ENCODE measurements at regions not wholly inside any gene's neighbourhood (a gene's known extent, or its start where the extent isn't known, plus 50 kb on each side); places are given as distances from the start of the nearest gene placed in this dataset.

DNA sequence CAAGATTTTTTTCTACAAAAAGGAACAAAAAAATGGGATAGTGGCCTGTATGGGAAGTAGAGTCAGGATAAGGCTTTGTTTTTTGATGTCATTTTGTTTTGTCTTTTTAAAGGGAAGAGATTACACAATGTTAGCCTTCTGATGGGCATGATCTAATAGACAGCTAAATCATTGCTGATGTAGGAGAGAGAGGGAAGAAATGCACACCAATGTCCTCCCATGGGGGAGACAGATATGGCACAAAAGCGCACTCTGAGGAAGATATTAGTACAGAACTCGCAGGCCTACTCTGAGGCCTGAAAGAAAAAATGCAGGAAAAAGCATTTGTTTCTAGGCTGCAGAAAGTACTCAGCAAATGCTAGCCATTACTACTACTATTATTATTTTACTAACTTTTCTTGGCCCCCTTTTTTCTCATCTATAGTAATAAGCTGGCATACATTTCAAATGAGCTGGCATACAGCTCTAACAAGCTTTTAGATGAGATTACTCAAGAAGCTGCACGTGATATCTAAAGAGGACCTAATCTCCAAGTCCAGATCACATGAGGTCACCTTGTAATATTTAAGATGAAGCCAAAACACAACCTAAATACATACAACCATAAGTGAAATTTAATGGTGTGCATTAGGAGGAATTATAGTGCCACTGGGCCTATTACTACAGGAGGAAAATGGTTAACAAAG, 269.4 kb upstream of the TANK start:
- H3K4me3 ChIP-seq (ENCODE audit: low read depth in 1 of 2, low read length in 2 of 2): no peak overlapping the region
- no peaks in the 10 kb centered on the region for H3K36me3 ChIP-seq (ENCODE audit: control insufficient read depth in 2 of 2, insufficient read depth in 2 of 2, low read length in 1 of 2)
- 80 to 86% methylated on average over 3 of the region's 3 CpGs for WGBS, 2 donors

DNA sequence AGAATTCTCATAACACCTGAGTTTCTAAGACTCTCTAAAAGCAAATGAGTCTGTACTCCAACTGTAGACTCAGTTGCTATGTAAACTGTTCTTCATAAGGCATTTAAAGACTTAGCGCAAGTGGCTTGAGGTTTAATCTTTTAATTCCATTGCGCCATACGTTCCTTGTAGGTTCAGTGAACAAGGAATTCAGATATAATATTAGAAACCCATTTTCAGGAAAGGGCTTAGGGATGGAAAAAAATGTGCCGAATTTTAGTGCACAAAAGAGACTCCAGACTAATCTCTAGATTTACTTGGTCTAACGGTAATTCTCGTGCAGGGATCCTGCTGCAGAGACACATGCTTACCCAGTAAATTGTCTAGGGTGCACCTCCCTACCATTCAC, 268.9 kb upstream of the TANK start:
- WGBS, 2 donors: 89 to 93% methylated on average over 6 of the region's 6 CpGs
- no peaks in the 10 kb centered on the region for H3K27me3 ChIP-seq (ENCODE audit: control insufficient read depth in 1 of 2, insufficient read depth in 2 of 2, low read length in 2 of 2)
- no peaks in the 10 kb centered on the region for H3K4me1 ChIP-seq (ENCODE audit: control insufficient read depth in 2 of 2, insufficient read depth in 2 of 2, low read length in 1 of 2)
- no peak overlapping the region for H3K27ac ChIP-seq (ENCODE audit: low read depth in 2 of 2, low read length in 1 of 2)
- no peak overlapping the region for H3K4me3 ChIP-seq (ENCODE audit: low read depth in 1 of 2, low read length in 2 of 2)
- H3K9me3 ChIP-seq (ENCODE audit: control insufficient read depth in 2 of 2, insufficient read depth in 1 of 2, low read depth in 1 of 2, low read length in 1 of 2): no peaks in the 10 kb centered on the region
- H3K36me3 ChIP-seq (ENCODE audit: control insufficient read depth in 2 of 2, insufficient read depth in 2 of 2, low read length in 1 of 2): no peaks in the 10 kb centered on the region

More for the DNA sequence above, 269.4 kb upstream of the TANK start:
- H3K9me3 ChIP-seq (ENCODE audit: control insufficient read depth in 2 of 2, insufficient read depth in 1 of 2, low read depth in 1 of 2, low read length in 1 of 2): no peaks in the 10 kb centered on the region
- H3K27ac ChIP-seq (ENCODE audit: low read depth in 2 of 2, low read length in 1 of 2): no peak overlapping the region
- H3K4me1 ChIP-seq (ENCODE audit: control insufficient read depth in 2 of 2, insufficient read depth in 2 of 2, low read length in 1 of 2): no peaks in the 10 kb centered on the region
- H3K27me3 ChIP-seq (ENCODE audit: control insufficient read depth in 1 of 2, insufficient read depth in 2 of 2, low read length in 2 of 2): no peaks in the 10 kb centered on the region

DNA sequence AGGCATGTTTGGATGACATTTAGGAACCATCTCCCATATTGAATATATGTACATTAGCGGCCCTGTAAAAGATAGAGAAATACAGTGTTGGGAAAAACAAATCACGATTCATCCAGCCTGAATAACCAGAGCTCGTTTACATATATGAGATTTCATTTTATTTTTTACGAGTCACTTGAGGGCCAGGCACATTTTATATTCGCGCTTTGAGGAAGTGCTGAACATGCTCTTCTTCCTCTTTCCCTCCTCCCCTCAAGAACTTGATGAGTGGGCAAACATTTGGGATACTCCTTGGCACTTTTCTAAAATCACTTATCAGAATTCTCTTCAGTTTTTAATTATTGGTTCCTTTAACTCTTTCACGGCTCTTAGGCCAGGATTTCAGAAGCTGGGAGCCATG, 268.0 kb upstream of the TANK start:
- Histone ChIP-seq H3K4me1 (ENCODE audit: control insufficient read depth in 2 of 2, insufficient read depth in 2 of 2, low read length in 1 of 2) (no peaks in the 10 kb centered on the region), H3K27me3 (ENCODE audit: control insufficient read depth in 1 of 2, insufficient read depth in 2 of 2, low read length in 2 of 2) (no peaks in the 10 kb centered on the region), H3K9me3 (ENCODE audit: control insufficient read depth in 2 of 2, insufficient read depth in 1 of 2, low read depth in 1 of 2, low read length in 1 of 2) (no peaks in the 10 kb centered on the region), H3K27ac (ENCODE audit: low read depth in 2 of 2, low read length in 1 of 2) (no peak overlapping the region), H3K4me3 (ENCODE audit: low read depth in 1 of 2, low read length in 2 of 2) (no peak overlapping the region), H3K36me3 (ENCODE audit: control insufficient read depth in 2 of 2, insufficient read depth in 2 of 2, low read length in 1 of 2) (no peaks in the 10 kb centered on the region)
- 85 to 87% methylated on average over 7 of the region's 7 CpGs for WGBS, 2 donors

DNA sequence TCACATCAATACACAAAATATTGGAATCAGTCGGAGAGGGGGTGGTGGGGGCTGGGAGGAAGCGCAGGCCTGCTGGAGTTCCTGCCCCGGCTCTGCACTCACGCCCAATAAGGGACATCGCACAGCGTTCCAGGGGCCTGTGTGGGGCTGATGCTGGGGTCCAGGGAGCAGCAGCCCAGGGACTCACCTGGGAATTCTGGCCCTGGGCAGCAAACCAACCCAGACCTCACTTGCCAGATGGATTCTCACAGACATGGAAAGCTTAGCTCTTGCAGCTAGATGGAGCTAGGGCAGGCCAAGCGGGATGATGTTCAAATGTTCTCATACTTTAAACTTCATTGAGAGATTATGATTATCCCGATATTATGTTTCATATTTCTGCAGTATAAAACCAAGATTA, 266.6 kb upstream of the TANK start:
- WGBS, 2 donors: 86 to 90% methylated on average over 8 of the region's 8 CpGs
- H3K27ac ChIP-seq (ENCODE audit: low read depth in 2 of 2, low read length in 1 of 2): no peak overlapping the region
- H3K36me3 ChIP-seq (ENCODE audit: control insufficient read depth in 2 of 2, insufficient read depth in 2 of 2, low read length in 1 of 2): no peaks in the 10 kb centered on the region
- H3K4me1 ChIP-seq (ENCODE audit: control insufficient read depth in 2 of 2, insufficient read depth in 2 of 2, low read length in 1 of 2): no peaks in the 10 kb centered on the region
- H3K9me3 ChIP-seq (ENCODE audit: control insufficient read depth in 2 of 2, insufficient read depth in 1 of 2, low read depth in 1 of 2, low read length in 1 of 2): no peaks in the 10 kb centered on the region
- no peak overlapping the region for H3K4me3 ChIP-seq (ENCODE audit: low read depth in 1 of 2, low read length in 2 of 2)
- H3K27me3 ChIP-seq (ENCODE audit: control insufficient read depth in 1 of 2, insufficient read depth in 2 of 2, low read length in 2 of 2): no peaks in the 10 kb centered on the region

DNA sequence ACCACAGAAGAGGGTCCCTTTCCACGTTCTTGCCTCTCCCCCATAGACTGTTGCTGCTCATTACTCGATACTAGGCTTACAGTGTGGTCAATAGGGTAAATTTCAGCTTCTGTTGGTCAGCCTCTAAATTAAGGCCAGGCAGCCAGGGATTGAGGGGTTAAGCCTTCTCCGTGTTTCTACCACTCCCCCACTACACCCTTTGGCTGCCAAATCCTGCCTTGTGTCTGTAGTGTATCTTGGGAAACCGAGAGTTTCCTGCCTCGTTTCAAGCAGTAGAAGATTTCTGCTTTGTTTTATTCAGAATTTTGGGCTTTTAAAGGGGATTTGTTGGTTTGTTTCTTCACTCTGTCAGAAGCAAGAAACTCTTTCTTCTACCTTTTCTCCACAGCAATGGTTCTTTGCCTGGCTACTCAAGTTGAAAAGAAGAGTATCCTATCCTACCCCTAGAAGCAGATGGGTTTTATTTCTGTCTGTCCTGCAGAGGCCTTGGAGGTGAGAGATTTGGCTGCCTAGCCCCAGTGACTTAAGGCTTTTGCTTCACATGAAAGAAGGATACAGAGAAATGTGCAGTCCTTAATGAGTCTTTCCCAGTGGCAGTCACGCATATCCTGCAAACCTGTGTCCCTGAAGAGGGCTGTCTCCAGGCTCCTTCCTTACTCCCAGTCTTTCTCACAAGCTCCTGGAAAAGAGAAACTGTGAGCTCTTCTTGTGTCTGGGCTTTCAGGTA, 261.5 kb upstream of the TANK start:
- Histone ChIP-seq H3K9me3 (ENCODE audit: control insufficient read depth in 2 of 2, insufficient read depth in 1 of 2, low read depth in 1 of 2, low read length in 1 of 2) (peaks cover 0 to 2% of the 10 kb centered on the region in 2 donors), H3K4me3 (ENCODE audit: low read depth in 1 of 2, low read length in 2 of 2) (no peak overlapping the region), H3K4me1 (ENCODE audit: control insufficient read depth in 2 of 2, insufficient read depth in 2 of 2, low read length in 1 of 2) (no peaks in the 10 kb centered on the region), H3K27me3 (ENCODE audit: control insufficient read depth in 1 of 2, insufficient read depth in 2 of 2, low read length in 2 of 2) (no peaks in the 10 kb centered on the region), H3K27ac (ENCODE audit: low read depth in 2 of 2, low read length in 1 of 2) (no peak overlapping the region), H3K36me3 (ENCODE audit: control insufficient read depth in 2 of 2, insufficient read depth in 2 of 2, low read length in 1 of 2) (no peaks in the 10 kb centered on the region)
- 67 to 75% methylated on average over 6 of the region's 6 CpGs for WGBS, 2 donors

DNA sequence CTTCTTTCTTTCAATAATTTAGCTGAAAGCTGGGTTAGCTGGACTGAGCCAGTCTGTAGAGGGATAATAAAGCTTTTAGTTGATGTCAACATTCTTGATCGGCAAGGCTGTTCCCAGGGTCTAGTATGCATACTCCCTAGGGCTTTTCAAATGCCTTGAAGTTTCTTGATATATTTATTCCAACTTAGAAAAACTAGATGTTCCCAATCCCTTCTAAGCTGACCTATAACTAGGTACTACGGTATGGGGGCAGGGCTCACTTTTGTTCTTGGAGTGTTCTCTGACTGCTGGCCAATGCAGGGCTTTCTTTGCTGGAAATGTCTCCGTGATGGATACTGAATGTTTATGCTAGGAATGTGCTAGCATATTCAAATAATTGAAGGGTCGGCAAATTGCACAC, 258.6 kb upstream of the TANK start:
- peaks cover 0 to 2% of the 10 kb centered on the region in 2 donors for H3K9me3 ChIP-seq (ENCODE audit: control insufficient read depth in 2 of 2, insufficient read depth in 1 of 2, low read depth in 1 of 2, low read length in 1 of 2)
- no peaks in the 10 kb centered on the region for H3K4me1 ChIP-seq (ENCODE audit: control insufficient read depth in 2 of 2, insufficient read depth in 2 of 2, low read length in 1 of 2)
- 58 to 60% methylated on average over 4 of the region's 4 CpGs for WGBS, 2 donors
- no peak overlapping the region for H3K4me3 ChIP-seq (ENCODE audit: low read depth in 1 of 2, low read length in 2 of 2)
- H3K36me3 ChIP-seq (ENCODE audit: control insufficient read depth in 2 of 2, insufficient read depth in 2 of 2, low read length in 1 of 2): no peaks in the 10 kb centered on the region
- H3K27ac ChIP-seq (ENCODE audit: low read depth in 2 of 2, low read length in 1 of 2): no peak overlapping the region
- no peaks in the 10 kb centered on the region for H3K27me3 ChIP-seq (ENCODE audit: control insufficient read depth in 1 of 2, insufficient read depth in 2 of 2, low read length in 2 of 2)

DNA sequence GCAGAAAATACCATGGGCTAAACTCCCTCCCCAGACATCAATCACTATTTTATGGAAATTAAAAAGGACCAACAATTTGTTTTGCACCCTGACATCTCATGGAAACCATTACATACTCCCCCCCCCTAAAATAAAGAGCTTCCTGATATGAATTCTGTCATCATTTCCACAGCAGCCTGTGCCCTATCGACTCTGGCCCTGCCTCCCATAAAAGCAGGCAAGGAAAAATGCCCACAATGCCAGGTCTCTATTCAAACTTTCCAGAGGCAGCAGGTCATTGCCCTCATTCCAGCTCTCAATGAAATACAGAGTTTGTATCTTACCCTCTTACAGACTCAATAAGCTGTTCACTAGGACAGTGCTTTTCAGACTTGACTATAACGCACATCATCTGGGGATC, 254.4 kb upstream of the TANK start:
- WGBS, 2 donors: 82 to 86% methylated on average over 2 of the region's 2 CpGs
- Histone ChIP-seq H3K4me3 (ENCODE audit: low read depth in 1 of 2, low read length in 2 of 2) (no peak overlapping the region), H3K27ac (ENCODE audit: low read depth in 2 of 2, low read length in 1 of 2) (no peak overlapping the region), H3K4me1 (ENCODE audit: control insufficient read depth in 2 of 2, insufficient read depth in 2 of 2, low read length in 1 of 2) (no peaks in the 10 kb centered on the region), H3K36me3 (ENCODE audit: control insufficient read depth in 2 of 2, insufficient read depth in 2 of 2, low read length in 1 of 2) (no peaks in the 10 kb centered on the region), H3K27me3 (ENCODE audit: control insufficient read depth in 1 of 2, insufficient read depth in 2 of 2, low read length in 2 of 2) (no peaks in the 10 kb centered on the region), H3K9me3 (ENCODE audit: control insufficient read depth in 2 of 2, insufficient read depth in 1 of 2, low read depth in 1 of 2, low read length in 1 of 2) (peaks cover 0 to 2% of the 10 kb centered on the region in 2 donors)

DNA sequence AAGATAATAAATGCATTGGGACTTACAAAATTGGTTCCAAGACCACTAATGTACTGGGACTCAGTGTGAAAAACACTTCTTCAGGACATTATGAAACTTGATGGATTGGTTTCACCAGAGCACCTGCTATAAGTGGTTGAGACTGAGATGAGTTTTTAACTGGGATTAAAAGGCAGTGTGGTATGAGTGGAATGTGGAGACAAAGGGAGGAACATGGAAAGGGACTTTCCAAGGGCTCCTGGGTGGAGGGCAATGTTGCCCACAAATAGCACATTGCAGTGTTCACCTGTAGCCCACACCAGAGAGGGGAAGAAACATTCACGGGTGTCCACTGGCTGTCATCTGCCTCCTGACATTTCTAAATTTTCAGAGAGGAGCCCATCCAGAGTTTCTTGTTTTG, 253.3 kb upstream of the TANK start:
- 76 to 83% methylated on average over 1 of the region's 1 CpG for WGBS, 2 donors
- no peaks in the 10 kb centered on the region for H3K4me1 ChIP-seq (ENCODE audit: control insufficient read depth in 2 of 2, insufficient read depth in 2 of 2, low read length in 1 of 2)
- H3K27me3 ChIP-seq (ENCODE audit: control insufficient read depth in 1 of 2, insufficient read depth in 2 of 2, low read length in 2 of 2): no peaks in the 10 kb centered on the region
- H3K9me3 ChIP-seq (ENCODE audit: control insufficient read depth in 2 of 2, insufficient read depth in 1 of 2, low read depth in 1 of 2, low read length in 1 of 2): peaks cover 0 to 2% of the 10 kb centered on the region in 2 donors
- H3K27ac ChIP-seq (ENCODE audit: low read depth in 2 of 2, low read length in 1 of 2): no peak overlapping the region
- no peaks in the 10 kb centered on the region for H3K36me3 ChIP-seq (ENCODE audit: control insufficient read depth in 2 of 2, insufficient read depth in 2 of 2, low read length in 1 of 2)
- no peak overlapping the region for H3K4me3 ChIP-seq (ENCODE audit: low read depth in 1 of 2, low read length in 2 of 2)

DNA sequence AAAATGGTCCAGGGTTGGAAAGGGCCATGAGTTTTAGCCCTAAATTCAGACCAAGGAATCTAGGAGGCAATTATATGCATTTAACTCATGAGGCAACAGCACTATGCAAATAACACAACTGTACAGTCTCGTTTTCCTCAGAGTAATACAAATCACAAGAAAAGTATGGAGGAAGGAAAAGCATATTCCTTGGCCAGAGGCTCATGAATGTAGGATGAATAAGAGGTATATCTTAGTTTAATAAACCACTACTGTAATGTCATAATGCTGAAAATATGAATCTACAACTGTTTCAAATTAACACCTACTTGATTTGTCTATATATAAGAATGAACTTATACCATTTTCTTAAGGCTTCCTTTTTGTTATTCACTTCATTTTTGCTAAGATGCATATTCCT, 252.5 kb upstream of the TANK start:
- Histone ChIP-seq H3K9me3 (ENCODE audit: control insufficient read depth in 2 of 2, insufficient read depth in 1 of 2, low read depth in 1 of 2, low read length in 1 of 2) (no peaks in the 10 kb centered on the region), H3K4me3 (ENCODE audit: low read depth in 1 of 2, low read length in 2 of 2) (no peak overlapping the region), H3K27me3 (ENCODE audit: control insufficient read depth in 1 of 2, insufficient read depth in 2 of 2, low read length in 2 of 2) (no peaks in the 10 kb centered on the region), H3K4me1 (ENCODE audit: control insufficient read depth in 2 of 2, insufficient read depth in 2 of 2, low read length in 1 of 2) (no peaks in the 10 kb centered on the region), H3K36me3 (ENCODE audit: control insufficient read depth in 2 of 2, insufficient read depth in 2 of 2, low read length in 1 of 2) (no peaks in the 10 kb centered on the region), H3K27ac (ENCODE audit: low read depth in 2 of 2, low read length in 1 of 2) (no peak overlapping the region)
- 74 to 79% methylated on average over 1 of the region's 1 CpG for WGBS, 2 donors

DNA sequence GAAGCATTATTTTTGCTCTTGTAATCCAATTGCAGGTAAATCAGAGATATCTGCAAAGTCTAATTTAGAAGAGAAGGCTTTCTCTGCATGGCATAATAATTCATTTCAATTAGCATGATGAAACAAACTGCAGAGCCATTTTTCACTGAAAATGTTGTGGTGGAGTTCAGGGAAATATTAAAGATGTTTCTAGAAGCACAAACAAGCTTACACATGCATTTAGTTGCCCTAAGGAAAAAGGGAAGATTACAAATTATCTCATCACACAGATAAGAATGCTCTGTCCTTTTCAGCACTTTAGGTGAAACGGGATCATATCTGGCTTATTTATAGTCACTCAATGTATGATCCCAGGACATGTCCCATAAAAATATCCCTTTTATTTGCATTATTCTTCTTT, 252.1 kb upstream of the TANK start:
- Histone ChIP-seq H3K4me1 (ENCODE audit: control insufficient read depth in 2 of 2, insufficient read depth in 2 of 2, low read length in 1 of 2) (no peaks in the 10 kb centered on the region), H3K36me3 (ENCODE audit: control insufficient read depth in 2 of 2, insufficient read depth in 2 of 2, low read length in 1 of 2) (no peaks in the 10 kb centered on the region), H3K27me3 (ENCODE audit: control insufficient read depth in 1 of 2, insufficient read depth in 2 of 2, low read length in 2 of 2) (no peaks in the 10 kb centered on the region), H3K9me3 (ENCODE audit: control insufficient read depth in 2 of 2, insufficient read depth in 1 of 2, low read depth in 1 of 2, low read length in 1 of 2) (no peaks in the 10 kb centered on the region), H3K27ac (ENCODE audit: low read depth in 2 of 2, low read length in 1 of 2) (no peak overlapping the region), H3K4me3 (ENCODE audit: low read depth in 1 of 2, low read length in 2 of 2) (no peak overlapping the region)
- WGBS, 2 donors: 59 to 62% methylated on average over 1 of the region's 1 CpG

Measured in esophagus (tissue), 2 donors.